Activated CD8-positive, alpha-beta T cell treated with anti-CD3 and anti-CD28 coated beads for 36 hours (primary cell): ENCODE measurements at regions not wholly inside any gene's neighbourhood (a gene's known extent, or its start where the extent isn't known, plus 50 kb on each side); places are given as distances from the start of the nearest gene placed in this dataset.

Experiments used
- ATAC-seq: fragments of 200-7000 bp; cut with Tn5 transposase; one replicate; pipeline ENCODE4 v1.10.0; 2021; ENCODE audit warnings: mild to moderate bottlenecking, moderate library complexity
- CTCF ChIA-PET: fragments of 350-600 bp; sonication (Branson Sonifier 250); formaldehyde crosslinking; loops from one replicate; lab custom pipeline; 2021; ENCODE audit warnings: antibody characterized with exemption; lab: Charles Lee
- POLR2A ChIA-PET: fragments of 350-600 bp; sonication (Branson Sonifier 250); formaldehyde crosslinking; loops from one replicate; lab custom pipeline; 2021; ENCODE audit warnings: antibody characterized with exemption; lab: Charles Lee
- DNase-seq: peaks from one replicate; pipeline ENCODE4 v3.0.0-alpha.2; 2020
- H3K27ac Mint-ChIP-seq: one replicate; pipeline ENCODE4 v1.8.0; 2021; ENCODE audit warnings: mild to moderate bottlenecking, mixed read lengths
- H3K27me3 Mint-ChIP-seq: one replicate; pipeline ENCODE4 v1.8.0; 2021; ENCODE audit warnings: mixed read lengths
- H3K36me3 Mint-ChIP-seq: one replicate; pipeline ENCODE4 v1.8.0; 2021; ENCODE audit warnings: low read depth, mixed read lengths
- H3K4me1 Mint-ChIP-seq: one replicate; pipeline ENCODE4 v1.8.0; 2021; ENCODE audit warnings: low read depth, mixed read lengths
- H3K4me3 Mint-ChIP-seq: one replicate; pipeline ENCODE4 v1.8.0; 2021; ENCODE audit warnings: mild to moderate bottlenecking, moderate library complexity, mixed read lengths
- H3K9me3 Mint-ChIP-seq: one replicate; pipeline ENCODE4 v1.8.0; 2021; ENCODE audit warnings: mixed read lengths
- CTCF ChIP-seq: fragments of 200-600 bp; IDR thresholded peaks from one replicate; pipeline ENCODE4 v1.8.0; 2022; ENCODE audit warnings: antibody characterized with exemption, mild to moderate bottlenecking
- intact Hi-C: fragments of 100-400 bp; cut with micrococcal nuclease; formaldehyde crosslinking; loops from one replicate; pipeline ENCODE4 v1.10.0; 2022

DNA sequence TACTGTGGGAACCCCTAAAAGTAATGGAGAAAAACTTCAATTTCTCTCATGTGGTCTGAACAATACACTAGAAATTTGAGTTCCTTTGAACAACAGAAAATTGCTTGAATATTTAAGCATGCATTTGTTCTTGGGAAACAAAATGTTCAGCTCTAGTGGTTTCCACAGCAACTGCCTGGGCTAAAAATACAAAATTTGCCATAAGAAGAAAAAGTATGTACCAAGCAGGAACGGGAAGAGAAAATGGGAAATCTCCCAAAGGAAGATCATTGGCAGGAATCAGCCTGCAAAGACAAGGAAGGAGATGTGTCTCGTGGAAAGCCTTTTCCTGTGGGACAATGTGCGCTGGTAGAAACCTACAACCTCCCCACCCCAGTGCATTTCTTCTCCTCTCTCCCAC, 119.0 kb upstream of the DPT start:
- no peaks in the 10 kb centered on the region for H3K4me1 Mint-ChIP-seq
- H3K27me3 Mint-ChIP-seq, result peaks cover 13% of the 10 kb centered on the region
- intact Hi-C loops, result no loop called here
- no peak overlapping the region for H3K4me3 Mint-ChIP-seq
- DNase-seq (no peak), ATAC-seq (no peak)
- H3K27ac Mint-ChIP-seq, result no peak overlapping the region
- CTCF ChIA-PET, result no interaction called here
- POLR2A ChIA-PET, result no interaction called here
- peaks cover 2% of the 10 kb centered on the region for H3K9me3 Mint-ChIP-seq
- TF ChIP-seq CTCF, result no peak
- no peaks in the 10 kb centered on the region for H3K36me3 Mint-ChIP-seq

DNA sequence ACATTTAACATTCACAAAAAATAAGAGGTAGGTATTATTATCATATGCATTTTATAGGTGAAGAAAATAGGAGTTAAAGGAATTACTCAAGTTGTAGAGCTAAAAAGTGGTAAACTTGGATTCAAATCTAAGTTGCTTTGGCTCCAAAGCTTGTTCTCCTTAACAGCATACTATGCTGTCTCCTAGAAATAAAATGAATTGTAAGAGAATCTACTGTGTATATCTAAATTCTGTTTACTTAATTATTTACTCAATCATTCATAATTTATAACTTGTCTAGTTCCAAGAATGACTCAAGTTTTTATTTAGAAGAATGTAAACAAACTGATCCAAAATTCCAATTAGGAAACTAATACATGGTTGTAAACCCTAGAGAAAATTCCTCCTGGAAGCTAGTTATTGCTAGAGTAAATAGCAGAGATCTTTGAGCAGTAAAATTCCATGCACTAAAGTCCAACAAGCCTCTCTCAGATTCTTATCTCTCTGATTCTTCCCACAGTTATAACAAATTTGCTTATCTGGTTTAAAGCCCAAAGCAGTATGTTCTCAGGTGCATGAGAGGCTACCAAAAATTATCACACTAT, 132.5 kb upstream of the DPT start:
- no peak for DNase-seq
- H3K36me3 Mint-ChIP-seq, result no peaks in the 10 kb centered on the region
- ATAC-seq, result no peak
- H3K9me3 Mint-ChIP-seq, result peaks cover 5% of the 10 kb centered on the region
- no peaks in the 10 kb centered on the region for H3K4me1 Mint-ChIP-seq
- H3K27me3 Mint-ChIP-seq, result no peaks in the 10 kb centered on the region
- ChIA-PET CTCF (no interaction called here), POLR2A (interaction anchor here (0.6 kb wide), 1 partner anchor 103 kb away, joined by 3 read pairs; no protein-coding TSS in a partner anchor)
- TF ChIP-seq CTCF, result no peak
- H3K4me3 Mint-ChIP-seq, result no peak overlapping the region
- intact Hi-C loops, result no loop called here
- no peak overlapping the region for H3K27ac Mint-ChIP-seq

DNA sequence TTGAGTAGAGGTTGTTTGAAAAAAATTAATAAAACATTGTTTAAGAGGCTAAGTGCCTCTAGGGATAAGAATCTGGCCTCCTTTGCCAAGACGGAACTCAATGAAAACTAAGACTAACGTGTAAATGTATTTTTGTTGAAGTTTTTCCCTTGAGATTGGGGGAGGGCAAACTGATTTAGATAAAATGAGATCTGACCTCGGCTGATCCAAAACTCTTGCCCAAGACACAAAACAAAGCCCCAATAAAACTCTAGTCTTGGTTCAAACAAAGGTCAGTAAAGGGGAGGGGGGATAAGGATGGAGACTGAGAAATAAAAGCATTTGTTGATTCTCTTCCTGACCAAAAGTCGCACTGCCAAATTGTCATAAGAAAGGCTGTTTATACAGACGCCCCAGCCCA, 134.8 kb upstream of the DPT start:
- Mint-ChIP-seq H3K9me3 (peaks cover 5% of the 10 kb centered on the region), H3K27ac (no peak overlapping the region), H3K4me1 (no peaks in the 10 kb centered on the region), H3K36me3 (no peaks in the 10 kb centered on the region), H3K27me3 (no peaks in the 10 kb centered on the region), H3K4me3 (no peak overlapping the region)
- intact Hi-C loops, result no loop called here
- ATAC-seq (no peak), DNase-seq (no peak)
- CTCF ChIA-PET, result interaction anchor here (1.2 kb wide), 1 partner anchor 29 kb away, joined by 3 read pairs; no protein-coding TSS in a partner anchor
- POLR2A ChIA-PET, result no interaction called here
- TF ChIP-seq CTCF, result no peak

- ATAC-seq, result no peak
- Mint-ChIP-seq H3K27me3 (no peaks in the 10 kb centered on the region), H3K4me3 (no peak overlapping the region), H3K27ac (no peak overlapping the region), H3K9me3 (peaks cover 5% of the 10 kb centered on the region), H3K4me1 (no peaks in the 10 kb centered on the region), H3K36me3 (no peaks in the 10 kb centered on the region)
- POLR2A ChIA-PET, result no interaction called here
- DNase-seq, result no peak
- intact Hi-C loops, result no loop called here
- no peak for TF ChIP-seq CTCF
- CTCF ChIA-PET, result interaction anchor here (1.2 kb wide), 1 partner anchor 29 kb away, joined by 3 read pairs; no protein-coding TSS in a partner anchor
Observed at GRCh38 chr1:168864266-168864665, 135.3 kb upstream of the DPT start.

- Mint-ChIP-seq H3K4me3 (no peak overlapping the region), H3K27me3 (no peaks in the 10 kb centered on the region), H3K9me3 (peaks cover 5% of the 10 kb centered on the region), H3K4me1 (no peaks in the 10 kb centered on the region), H3K36me3 (no peaks in the 10 kb centered on the region), H3K27ac (no peak overlapping the region)
- POLR2A ChIA-PET, result no interaction called here
- no peak for DNase-seq
- intact Hi-C loops, result no loop called here
- CTCF ChIA-PET, result no interaction called here
- no peak for ATAC-seq
- TF ChIP-seq CTCF, result no peak
Observed at GRCh38 chr1:168865850-168866620, 137.0 kb upstream of the DPT start.
